Transverse colon (tissue), 3 donors: ENCODE measurements at regions not wholly inside any gene's neighbourhood (a gene's known extent, or its start where the extent isn't known, plus 50 kb on each side); places are given as distances from the start of the nearest gene placed in this dataset.

ENCODE experiments used
- POLR2A ChIP-seq: fragments of 450-650 bp; IDR thresholded peaks from one replicate; pipeline ENCODE4 v1.6.1; 2016; ENCODE audit warnings: antibody characterized with exemption, mild to moderate bottlenecking, moderate library complexity
- TF ChIP-seq, protein P1 (sequence below), 5 experiments: fragments of 200-600 bp in 3 of 5; fragments of 450-650 bp in 2 of 5; sonication (generic) in 3 of 5; IDR thresholded peaks; 1 replicate in 2 of 5; 2 replicates in 3 of 5; pipeline ENCODE4 v1.5.1; 2016 to 2017; ENCODE audit warnings: antibody characterized with exemption in 5 of 5, inconsistent platforms in 3 of 5, mild to moderate bottlenecking in 2 of 5, moderate library complexity in 1 of 5

DNA sequence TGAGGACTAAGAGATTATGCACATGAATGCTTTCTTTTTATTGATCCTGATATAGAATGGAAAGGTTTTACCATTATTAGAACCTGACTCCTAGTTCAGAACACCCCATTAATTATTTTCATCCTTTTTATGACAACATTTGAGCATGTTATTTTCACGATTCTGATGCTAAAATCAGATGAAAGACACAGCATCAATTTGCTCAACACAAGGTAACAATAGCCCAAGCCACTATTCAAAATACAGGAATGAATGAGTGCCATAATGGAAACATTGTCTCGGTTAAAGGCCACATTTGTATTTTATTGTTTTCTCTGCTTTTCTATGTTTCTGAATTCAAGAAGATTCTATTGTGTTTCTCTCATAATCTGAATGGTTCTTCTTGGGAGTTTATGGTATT, 126.3 kb upstream of the POF1B start:
- TF ChIP-seq, protein P1, sequence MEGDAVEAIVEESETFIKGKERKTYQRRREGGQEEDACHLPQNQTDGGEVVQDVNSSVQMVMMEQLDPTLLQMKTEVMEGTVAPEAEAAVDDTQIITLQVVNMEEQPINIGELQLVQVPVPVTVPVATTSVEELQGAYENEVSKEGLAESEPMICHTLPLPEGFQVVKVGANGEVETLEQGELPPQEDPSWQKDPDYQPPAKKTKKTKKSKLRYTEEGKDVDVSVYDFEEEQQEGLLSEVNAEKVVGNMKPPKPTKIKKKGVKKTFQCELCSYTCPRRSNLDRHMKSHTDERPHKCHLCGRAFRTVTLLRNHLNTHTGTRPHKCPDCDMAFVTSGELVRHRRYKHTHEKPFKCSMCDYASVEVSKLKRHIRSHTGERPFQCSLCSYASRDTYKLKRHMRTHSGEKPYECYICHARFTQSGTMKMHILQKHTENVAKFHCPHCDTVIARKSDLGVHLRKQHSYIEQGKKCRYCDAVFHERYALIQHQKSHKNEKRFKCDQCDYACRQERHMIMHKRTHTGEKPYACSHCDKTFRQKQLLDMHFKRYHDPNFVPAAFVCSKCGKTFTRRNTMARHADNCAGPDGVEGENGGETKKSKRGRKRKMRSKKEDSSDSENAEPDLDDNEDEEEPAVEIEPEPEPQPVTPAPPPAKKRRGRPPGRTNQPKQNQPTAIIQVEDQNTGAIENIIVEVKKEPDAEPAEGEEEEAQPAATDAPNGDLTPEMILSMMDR (IDR thresholded peaks at IDR 0.05): no peak
- no peak for TF ChIP-seq POLR2A
